ENCODE measurements at regions not wholly inside any gene's neighbourhood (a gene's known extent, or its start where the extent isn't known, plus 50 kb on each side); places are given as distances from the start of the nearest gene placed in this dataset.

- no peak for TF ChIP-seq CTCF (optimal IDR thresholded peaks at IDR 0.05 in 1 of 3, IDR thresholded peaks at IDR 0.05 in 1 of 3, conservative IDR thresholded peaks at IDR 0.05 in 1 of 3; ENCODE audit: extremely low read depth in 1 of 3, insufficient read depth in 2 of 3, low read length in 3 of 3)
- no peak for TF ChIP-seq EZH2 (IDR thresholded peaks at IDR 0.05; ENCODE audit: low read length)
These were observed 202.5 kb upstream of the DDHD1 start for GRCh38 chr14:53355581-53356112.

Measured in keratinocyte (primary cell).